KMS-11 (cell line): ENCODE measurements at regions not wholly inside any gene's neighbourhood (a gene's known extent, or its start where the extent isn't known, plus 50 kb on each side); places are given as distances from the start of the nearest gene placed in this dataset.

ENCODE experiments used
- H2AFZ ChIP-seq: fragments of 200-600 bp; sonication (generic); 2 replicates; pipeline ENCODE4 v1.6.1; 2016; ENCODE audit warnings: antibody characterized with exemption, mixed run types, low read depth
- H3K27ac ChIP-seq: fragments of 200-600 bp; sonication (generic); 2 replicates; pipeline ENCODE4 v1.6.1; 2016; ENCODE audit warnings: mild to moderate bottlenecking, mixed run types
- H3K27me3 ChIP-seq: fragments of 200-600 bp; sonication (generic); 2 replicates; pipeline ENCODE4 v1.6.1; 2017; ENCODE audit warnings: mild to moderate bottlenecking, low read depth, mixed run types, moderate library complexity; ENCODE audit not compliant: insufficient read depth
- H3K36me3 ChIP-seq: fragments of 200-600 bp; sonication (generic); 2 replicates; pipeline ENCODE4 v1.6.1; 2017; ENCODE audit warnings: mild to moderate bottlenecking, mixed run types; ENCODE audit not compliant: insufficient read depth
- H3K4me1 ChIP-seq: fragments of 200-600 bp; sonication (generic); 2 replicates; pipeline ENCODE4 v1.6.1; 2016; ENCODE audit warnings: mild to moderate bottlenecking, low read depth, mixed run types; ENCODE audit not compliant: poor library complexity, severe bottlenecking
- H3K4me2 ChIP-seq: fragments of 200-600 bp; sonication (generic); 2 replicates; pipeline ENCODE4 v1.7.0; 2016; ENCODE audit warnings: mild to moderate bottlenecking, mixed run types
- H3K4me3 ChIP-seq: fragments of 200-600 bp; sonication (generic); IDR thresholded peaks from 2 replicates; pipeline ENCODE4 v1.6.1; 2017; ENCODE audit warnings: low read depth, low read length, mixed read lengths; ENCODE audit not compliant: insufficient read depth
- H3K79me2 ChIP-seq: fragments of 200-600 bp; sonication (generic); 2 replicates; pipeline ENCODE4 v1.6.1; 2016; ENCODE audit warnings: low read depth, mixed run types; ENCODE audit not compliant: insufficient read depth
- H3K9ac ChIP-seq: fragments of 200-600 bp; sonication (generic); 2 replicates; pipeline ENCODE4 v1.6.1; 2016; ENCODE audit warnings: mild to moderate bottlenecking, mixed run types
- H4K20me1 ChIP-seq: fragments of 200-600 bp; sonication (generic); 2 replicates; pipeline ENCODE4 v1.6.1; 2016; ENCODE audit warnings: mild to moderate bottlenecking, mixed run types; ENCODE audit not compliant: insufficient read depth
- TF ChIP-seq, protein P1 (sequence below): fragments of 200-600 bp; sonication (generic); conservative IDR thresholded peaks from 2 replicates; pipeline ENCODE4 v1.6.1; 2017; ENCODE audit warnings: low read depth, mild to moderate bottlenecking, antibody characterized with exemption, low read length, moderate library complexity, mixed read lengths

DNA sequence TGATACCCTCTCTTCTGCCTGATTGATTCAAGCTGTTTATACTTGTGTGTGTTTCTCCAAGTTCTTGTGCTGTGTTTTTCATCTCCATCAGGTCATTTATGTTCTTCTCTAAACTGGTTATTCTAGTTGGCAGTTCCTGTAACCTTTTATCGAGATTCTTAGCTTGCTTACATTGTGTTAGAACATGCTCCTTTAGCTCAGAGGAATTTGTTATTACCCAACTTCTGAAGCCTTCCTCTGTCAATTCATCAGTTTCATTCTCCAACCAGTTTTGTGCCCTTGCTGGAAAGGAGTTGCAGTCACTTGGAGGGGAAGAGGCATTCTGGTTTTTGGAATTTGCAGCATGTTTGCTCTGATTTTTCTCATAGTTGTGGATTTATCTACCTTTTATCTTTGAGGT is 126.2 kb upstream of the FTMT start:
- Histone ChIP-seq H3K27me3 (no peaks in the 10 kb centered on the region), H3K27ac (no peak overlapping the region), H3K4me2 (no peak overlapping the region), H2AFZ (no peak overlapping the region), H3K4me1 (no peaks in the 10 kb centered on the region), H4K20me1 (no peaks in the 10 kb centered on the region), H3K36me3 (no peaks in the 10 kb centered on the region), H3K9ac (no peak overlapping the region), H3K79me2 (no peaks in the 10 kb centered on the region), H3K4me3 (no peak overlapping the region)
- TF ChIP-seq, protein P1, sequence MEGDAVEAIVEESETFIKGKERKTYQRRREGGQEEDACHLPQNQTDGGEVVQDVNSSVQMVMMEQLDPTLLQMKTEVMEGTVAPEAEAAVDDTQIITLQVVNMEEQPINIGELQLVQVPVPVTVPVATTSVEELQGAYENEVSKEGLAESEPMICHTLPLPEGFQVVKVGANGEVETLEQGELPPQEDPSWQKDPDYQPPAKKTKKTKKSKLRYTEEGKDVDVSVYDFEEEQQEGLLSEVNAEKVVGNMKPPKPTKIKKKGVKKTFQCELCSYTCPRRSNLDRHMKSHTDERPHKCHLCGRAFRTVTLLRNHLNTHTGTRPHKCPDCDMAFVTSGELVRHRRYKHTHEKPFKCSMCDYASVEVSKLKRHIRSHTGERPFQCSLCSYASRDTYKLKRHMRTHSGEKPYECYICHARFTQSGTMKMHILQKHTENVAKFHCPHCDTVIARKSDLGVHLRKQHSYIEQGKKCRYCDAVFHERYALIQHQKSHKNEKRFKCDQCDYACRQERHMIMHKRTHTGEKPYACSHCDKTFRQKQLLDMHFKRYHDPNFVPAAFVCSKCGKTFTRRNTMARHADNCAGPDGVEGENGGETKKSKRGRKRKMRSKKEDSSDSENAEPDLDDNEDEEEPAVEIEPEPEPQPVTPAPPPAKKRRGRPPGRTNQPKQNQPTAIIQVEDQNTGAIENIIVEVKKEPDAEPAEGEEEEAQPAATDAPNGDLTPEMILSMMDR = no peak

DNA sequence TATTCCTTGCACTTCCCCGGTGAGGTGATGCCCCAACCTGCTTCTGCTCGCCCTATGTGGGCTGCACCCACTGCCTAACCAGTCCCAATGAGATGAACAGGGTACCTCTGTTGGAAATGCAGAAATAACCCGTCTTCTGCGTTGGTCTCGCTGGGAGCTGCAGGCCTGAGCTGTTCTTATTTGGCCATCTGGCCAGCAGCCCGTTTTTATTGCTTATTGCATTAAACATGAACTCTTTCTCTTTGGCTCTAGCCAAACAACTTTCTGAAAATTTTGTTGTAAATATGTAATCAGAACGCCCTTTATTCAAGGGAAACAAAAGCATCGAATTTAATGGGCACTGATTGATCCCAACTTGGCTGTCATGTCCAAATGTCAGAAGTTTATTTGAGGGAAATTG is 124.7 kb upstream of the FTMT start:
- Histone ChIP-seq H3K79me2 (no peaks in the 10 kb centered on the region), H3K4me2 (no peak overlapping the region), H2AFZ (no peak overlapping the region), H3K4me3 (no peak overlapping the region), H3K4me1 (no peaks in the 10 kb centered on the region), H3K27ac (no peak overlapping the region), H3K27me3 (no peaks in the 10 kb centered on the region), H4K20me1 (no peaks in the 10 kb centered on the region), H3K36me3 (no peaks in the 10 kb centered on the region), H3K9ac (no peak overlapping the region)
- TF ChIP-seq, protein P1 = no peak

DNA sequence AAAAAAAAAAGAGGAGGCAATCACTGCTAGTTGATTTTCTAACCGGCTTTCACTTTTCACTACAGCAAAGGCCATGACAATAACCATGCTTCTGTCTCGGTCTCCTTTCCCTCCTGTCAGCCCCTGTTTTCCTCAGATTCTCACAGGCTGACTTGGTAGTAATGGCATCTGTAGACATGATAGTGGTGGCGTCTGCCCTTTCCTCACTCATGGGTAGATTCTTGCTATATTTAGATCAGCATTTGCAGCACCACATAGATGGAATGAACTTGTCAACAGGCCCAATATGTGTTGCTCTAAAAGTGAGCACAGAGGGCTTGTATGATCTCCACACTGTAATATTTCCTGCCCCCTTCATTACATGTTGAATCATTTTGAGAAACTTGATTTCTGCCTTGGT is 120.3 kb upstream of the FTMT start:
- Histone ChIP-seq H3K9ac (no peak overlapping the region), H3K36me3 (no peaks in the 10 kb centered on the region), H4K20me1 (no peaks in the 10 kb centered on the region), H3K4me1 (no peaks in the 10 kb centered on the region), H3K79me2 (no peaks in the 10 kb centered on the region), H3K4me2 (no peak overlapping the region), H2AFZ (no peak overlapping the region), H3K27me3 (no peaks in the 10 kb centered on the region), H3K4me3 (no peak overlapping the region), H3K27ac (no peak overlapping the region)
- TF ChIP-seq, protein P1 = no peak

DNA sequence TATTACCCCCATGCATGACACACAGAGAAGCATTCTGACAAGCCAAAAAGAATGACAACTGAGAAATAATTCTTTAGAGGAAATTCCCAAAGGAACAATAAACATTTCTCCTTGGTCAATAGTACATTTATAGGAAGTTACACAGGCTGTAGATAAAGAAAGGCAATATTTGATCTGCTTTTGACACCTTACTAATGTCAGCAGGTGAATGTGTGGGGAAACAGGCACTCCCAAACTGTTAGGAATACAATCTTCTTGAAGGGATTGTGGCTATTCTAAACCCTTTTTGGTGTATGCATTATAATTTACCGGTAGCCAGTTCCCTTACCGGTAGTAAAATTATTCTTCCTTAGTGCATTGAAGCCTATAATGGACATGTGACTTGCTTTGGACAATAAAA is 116.1 kb upstream of the FTMT start:
- TF ChIP-seq, protein P1 = no peak
- Histone ChIP-seq H3K4me2 (no peak overlapping the region), H3K27me3 (no peaks in the 10 kb centered on the region), H3K27ac (no peak overlapping the region), H3K4me3 (no peak overlapping the region), H3K9ac (no peak overlapping the region), H3K79me2 (no peaks in the 10 kb centered on the region), H2AFZ (no peak overlapping the region), H3K36me3 (no peaks in the 10 kb centered on the region), H4K20me1 (no peaks in the 10 kb centered on the region), H3K4me1 (peaks cover under 1% of the 10 kb centered on the region)

DNA sequence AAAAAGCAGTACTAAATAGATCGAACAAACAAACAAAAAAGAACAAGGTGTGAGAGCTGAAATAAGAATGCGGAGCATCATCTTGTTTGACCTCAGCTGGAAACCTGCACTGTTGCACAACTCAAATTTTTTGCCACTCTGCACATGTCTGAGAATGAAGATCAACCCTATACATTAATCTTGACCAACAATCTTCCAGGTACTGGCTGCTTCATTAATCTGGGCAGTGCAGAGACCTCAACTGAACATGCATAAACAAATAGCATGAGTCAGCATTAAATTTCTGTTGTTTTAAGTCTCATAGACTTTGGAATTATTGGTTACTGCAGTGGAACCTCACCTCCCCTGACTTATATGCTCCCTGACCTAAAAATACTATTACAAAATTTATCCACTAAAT is 114.6 kb upstream of the FTMT start:
- H3K4me1 ChIP-seq = peaks cover 3% of the 10 kb centered on the region
- no peak overlapping the region for H2AFZ ChIP-seq

More for the DNA sequence above, 114.6 kb upstream of the FTMT start:
- H3K27me3 ChIP-seq = no peaks in the 10 kb centered on the region
- H3K79me2 ChIP-seq = no peaks in the 10 kb centered on the region
- no peaks in the 10 kb centered on the region for H3K36me3 ChIP-seq
- H3K4me2 ChIP-seq = no peak overlapping the region
- H3K27ac ChIP-seq = no peak overlapping the region
- H3K9ac ChIP-seq = no peak overlapping the region
- TF ChIP-seq, protein P1 = no peak
- H3K4me3 ChIP-seq = no peak overlapping the region
- no peaks in the 10 kb centered on the region for H4K20me1 ChIP-seq
